ENCODE measurements at regions not wholly inside any gene's neighbourhood (a gene's known extent, or its start where the extent isn't known, plus 50 kb on each side); places are given as distances from the start of the nearest gene placed in this dataset.

DNA sequence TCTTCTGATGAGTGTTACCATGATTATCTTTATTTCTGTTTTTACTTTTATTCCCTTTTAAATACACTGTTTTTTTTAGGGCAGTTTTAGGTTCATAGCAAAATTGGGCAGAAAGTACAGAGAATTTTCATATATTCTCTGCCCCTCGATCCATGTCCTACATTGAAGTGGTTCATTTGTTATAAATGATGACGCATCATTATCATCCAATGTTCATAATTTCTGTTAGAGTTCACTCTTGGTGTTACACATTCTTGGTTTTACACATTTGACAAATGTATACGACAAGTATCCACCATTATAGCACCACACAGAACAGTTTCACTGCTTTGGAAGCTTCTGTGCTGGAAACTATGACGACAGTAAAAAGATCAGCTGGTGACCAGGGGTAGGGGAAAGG, 578.1 kb upstream of the AADAT start:
- no peaks in the 10 kb centered on the region for H3K27me3 ChIP-seq
- H3K4me3 ChIP-seq (ENCODE audit: low read depth, low read length): no peak overlapping the region
- no peaks in the 10 kb centered on the region for H3K9me3 ChIP-seq
- no peak for DNase-seq
- H3K36me3 ChIP-seq: no peaks in the 10 kb centered on the region
- no peak for TF ChIP-seq CTCF (IDR thresholded peaks at IDR 0.05; ENCODE audit: low read depth, low read length)
- no peaks in the 10 kb centered on the region for H3K4me1 ChIP-seq

GRCh38 chr4:170666909-170667308, 577.2 kb upstream of the AADAT start:
- H3K4me3 ChIP-seq (ENCODE audit: low read depth, low read length): no peak overlapping the region
- H3K4me1 ChIP-seq: no peaks in the 10 kb centered on the region
- no peak for TF ChIP-seq CTCF (IDR thresholded peaks at IDR 0.05; ENCODE audit: low read depth, low read length)
- no peak for DNase-seq
- H3K36me3 ChIP-seq: no peaks in the 10 kb centered on the region
- no peaks in the 10 kb centered on the region for H3K9me3 ChIP-seq
- H3K27me3 ChIP-seq: no peaks in the 10 kb centered on the region

GRCh38 chr4:170662250-170662649, 572.5 kb upstream of the AADAT start:
- Histone ChIP-seq H3K4me1 (no peaks in the 10 kb centered on the region), H3K9me3 (no peaks in the 10 kb centered on the region), H3K27me3 (no peaks in the 10 kb centered on the region), H3K36me3 (no peaks in the 10 kb centered on the region), H3K4me3 (ENCODE audit: low read depth, low read length) (no peak overlapping the region)
- TF ChIP-seq CTCF (IDR thresholded peaks at IDR 0.05; ENCODE audit: low read depth, low read length): no peak
- no peak for DNase-seq

GRCh38 chr4:170657761-170658160, 568.0 kb upstream of the AADAT start:
- no peaks in the 10 kb centered on the region for H3K36me3 ChIP-seq
- H3K9me3 ChIP-seq: no peaks in the 10 kb centered on the region
- H3K27me3 ChIP-seq: no peaks in the 10 kb centered on the region
- no peaks in the 10 kb centered on the region for H3K4me1 ChIP-seq
- H3K4me3 ChIP-seq (ENCODE audit: low read depth, low read length): no peak overlapping the region
- TF ChIP-seq CTCF (IDR thresholded peaks at IDR 0.05; ENCODE audit: low read depth, low read length): no peak
- no peak for DNase-seq

DNA sequence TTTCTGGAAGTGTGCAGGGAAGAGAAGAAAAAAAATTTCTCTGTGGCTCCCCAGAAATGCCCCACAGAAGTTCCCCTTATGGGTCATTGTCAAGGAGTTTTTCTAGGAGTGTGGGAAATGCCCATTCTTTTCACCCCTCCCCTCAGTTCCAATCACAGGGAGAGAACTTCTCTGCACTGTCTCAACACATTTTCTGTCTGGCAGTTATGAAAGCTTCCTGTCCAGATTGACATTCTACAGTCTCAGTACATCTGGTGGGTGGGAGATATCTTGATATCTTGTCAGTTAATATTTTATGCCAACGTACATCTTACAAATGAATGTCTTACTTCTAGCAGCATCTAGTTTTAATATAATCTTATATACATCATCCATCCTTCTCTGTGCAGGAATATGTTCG, 566.8 kb upstream of the AADAT start:
- no peak for TF ChIP-seq CTCF (IDR thresholded peaks at IDR 0.05; ENCODE audit: low read depth, low read length)
- no peak for DNase-seq
- no peaks in the 10 kb centered on the region for H3K27me3 ChIP-seq

GRCh38 chr4:170652571-170652970, 562.8 kb upstream of the AADAT start:
- TF ChIP-seq CTCF (IDR thresholded peaks at IDR 0.05; ENCODE audit: low read depth, low read length): no peak
- no peak overlapping the region for H3K4me3 ChIP-seq (ENCODE audit: low read depth, low read length)
- no peaks in the 10 kb centered on the region for H3K4me1 ChIP-seq
- H3K27me3 ChIP-seq: no peaks in the 10 kb centered on the region
- H3K9me3 ChIP-seq: no peaks in the 10 kb centered on the region
- no peak for DNase-seq
- H3K36me3 ChIP-seq: no peaks in the 10 kb centered on the region

More for the DNA sequence above, 566.8 kb upstream of the AADAT start:
- Histone ChIP-seq H3K4me3 (ENCODE audit: low read depth, low read length) (no peak overlapping the region), H3K9me3 (no peaks in the 10 kb centered on the region), H3K4me1 (no peaks in the 10 kb centered on the region), H3K36me3 (no peaks in the 10 kb centered on the region)
